HK-2 (cell line): ENCODE measurements at regions not wholly inside any gene's neighbourhood (a gene's known extent, or its start where the extent isn't known, plus 50 kb on each side); places are given as distances from the start of the nearest gene placed in this dataset.
"Not testable (repeated sequence)": the region's sequence is repeated elsewhere in the genome, so short reads cannot be mapped to it uniquely, and the experiment has no call there.

ENCODE experiments used
- DNase-seq: peaks from one replicate; pipeline ENCODE4 v3.0.0-alpha.2; 2018; ENCODE audit not compliant: unreplicated experiment

GRCh38 chr10:35855155-35855947 lies 213.3 kb upstream of the FZD8 start:
- no peak for DNase-seq

- no peak for DNase-seq
Observed at GRCh38 chr10:35854661-35855060, 212.6 kb upstream of the FZD8 start.

DNA sequence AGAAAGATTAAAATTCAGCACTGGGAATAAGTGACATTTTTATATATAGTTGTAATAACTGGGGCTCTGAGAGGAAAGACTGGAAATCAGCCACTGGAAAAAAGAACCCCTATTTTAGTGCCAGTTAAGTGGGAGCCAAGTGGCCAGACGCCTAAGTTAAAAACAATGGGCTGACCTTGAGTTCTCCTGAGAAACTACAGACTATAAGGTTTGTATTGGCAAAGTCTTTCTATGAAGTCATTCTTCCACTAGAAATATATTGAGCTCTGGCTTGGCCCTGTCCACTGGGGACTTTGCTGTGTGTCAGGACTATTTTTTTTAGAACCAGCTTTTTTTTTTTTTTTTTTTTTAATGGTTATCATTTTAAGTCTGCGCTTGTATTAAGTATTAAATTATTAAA lies 210.6 kb upstream of the FZD8 start:
- DNase-seq, result no peak

- no peak for DNase-seq
Observed at GRCh38 chr10:35848412-35848811, 206.3 kb upstream of the FZD8 start.

DNA sequence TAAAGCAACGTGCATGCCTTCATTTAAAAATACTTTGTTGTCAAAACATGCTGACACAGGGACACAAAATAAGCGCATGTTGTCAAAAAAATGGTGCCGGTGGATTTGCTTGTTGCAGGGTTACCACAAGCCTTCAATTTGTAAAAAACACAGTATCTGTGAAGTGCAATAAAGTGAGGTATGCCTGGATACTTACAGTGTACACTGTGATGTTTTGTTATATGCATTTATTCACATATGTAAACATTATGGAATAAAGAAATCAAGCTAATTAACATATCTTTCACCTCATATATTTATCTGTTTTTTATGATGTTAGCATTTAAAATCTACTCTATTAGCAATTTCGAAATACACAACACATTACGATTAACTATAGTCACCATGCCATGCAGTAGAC lies 202.6 kb upstream of the FZD8 start:
- DNase-seq, result no peak

DNA sequence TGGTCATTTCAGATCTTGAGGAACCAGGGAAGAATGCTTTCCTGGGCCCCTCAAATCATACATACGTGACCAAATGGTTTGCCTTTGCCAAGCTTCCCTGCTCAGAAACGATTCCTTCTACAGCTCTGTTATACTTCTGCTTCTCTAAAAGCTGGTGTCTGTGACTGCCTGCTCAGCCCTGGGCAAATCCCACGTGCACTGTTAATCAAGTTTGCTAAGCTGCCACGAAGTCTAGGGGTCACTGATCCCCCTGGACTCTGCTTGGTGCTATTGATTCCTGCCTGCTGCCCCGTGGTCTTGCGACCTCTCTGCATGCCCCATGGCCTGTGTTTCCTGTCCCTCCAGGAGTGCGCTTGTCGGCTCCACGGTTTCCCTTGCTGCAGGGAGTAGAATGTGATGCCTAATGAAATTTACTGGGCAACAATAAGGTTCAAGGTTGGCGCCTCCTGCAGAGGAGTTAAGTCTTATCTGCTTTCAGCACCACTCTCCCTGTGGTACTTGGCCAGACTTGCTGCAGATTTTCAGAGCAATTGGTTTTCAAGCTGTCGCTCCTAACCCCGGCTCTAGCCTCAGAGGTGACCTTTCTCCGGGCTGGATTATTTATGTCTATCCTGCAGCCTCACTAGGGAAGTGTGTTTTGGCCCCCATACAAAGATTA lies 201.6 kb upstream of the FZD8 start:
- DNase-seq, result no peak

GRCh38 chr10:35838054-35838453 lies 196.0 kb upstream of the FZD8 start:
- DNase-seq, result no peak

DNA sequence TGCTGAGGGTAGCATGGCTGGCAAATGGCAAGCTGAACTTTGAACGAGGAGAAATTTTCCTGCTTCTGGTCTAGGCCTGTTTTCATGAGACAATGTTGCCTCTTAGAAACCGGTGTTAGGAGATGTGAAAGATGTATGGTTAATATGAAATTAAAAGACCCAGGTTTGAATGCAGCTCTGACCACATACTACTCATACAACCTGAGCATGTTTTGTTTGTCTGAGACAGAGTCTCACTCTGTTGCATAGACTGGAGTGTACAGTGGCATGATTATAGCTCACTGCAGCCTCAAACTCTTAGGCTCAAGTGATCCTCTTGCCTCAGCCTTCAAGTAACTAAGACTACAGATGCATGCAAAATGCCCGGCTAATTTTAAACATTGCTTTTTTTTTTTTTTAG lies 193.4 kb upstream of the FZD8 start:
- DNase-seq, result no peak

DNA sequence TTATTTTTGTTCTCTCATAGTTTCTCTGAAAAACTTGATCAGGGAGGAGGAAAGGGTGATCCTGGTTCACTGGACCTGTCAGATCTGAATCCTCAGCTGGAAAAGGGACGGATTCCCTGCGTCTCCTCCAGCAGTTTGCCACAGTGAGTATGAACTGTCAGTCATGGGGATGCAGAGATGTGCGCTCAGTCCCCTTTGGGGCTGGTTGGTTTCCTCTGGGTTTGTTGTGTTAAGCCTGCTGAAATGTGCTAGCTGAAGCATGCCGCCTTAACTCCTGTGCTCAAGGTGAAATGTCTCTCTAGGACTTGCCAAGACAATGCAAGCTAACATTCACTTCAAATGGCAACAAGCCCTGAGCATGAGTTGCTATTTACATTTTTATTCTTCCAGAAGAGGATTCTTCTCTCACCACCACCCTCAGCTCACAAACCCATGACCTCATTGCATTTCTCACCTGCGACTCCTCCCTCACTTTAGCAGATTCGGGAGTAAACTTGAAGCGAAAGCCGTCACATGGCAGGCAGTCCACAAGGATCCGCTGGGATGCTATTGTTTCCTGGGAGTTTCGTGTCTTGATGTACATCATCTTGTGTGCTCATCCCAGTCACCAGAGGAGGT lies 192.9 kb upstream of the FZD8 start:
- DNase-seq, result no peak

- no peak for DNase-seq
Observed at GRCh38 chr10:35827783-35828182, 185.7 kb upstream of the FZD8 start.

DNA sequence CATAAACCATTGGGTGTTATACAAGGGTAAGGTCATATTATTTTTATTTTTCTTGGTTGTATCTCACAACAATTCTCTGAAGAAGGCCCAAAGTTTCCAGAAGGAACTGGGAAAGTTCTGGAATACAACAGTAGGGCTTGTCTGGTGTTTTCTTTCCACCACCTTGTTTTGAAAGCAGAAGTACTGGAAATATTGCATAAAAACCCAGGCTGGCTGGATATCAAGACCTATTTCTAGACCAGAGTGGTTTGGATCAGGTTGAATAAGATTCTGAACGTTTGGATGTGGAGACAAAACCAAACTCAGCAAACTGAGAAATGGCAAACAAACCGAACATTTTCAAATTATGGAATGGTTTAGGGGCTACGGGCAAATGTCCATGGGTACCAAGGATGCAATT lies 182.6 kb upstream of the FZD8 start:
- no peak for DNase-seq

DNA sequence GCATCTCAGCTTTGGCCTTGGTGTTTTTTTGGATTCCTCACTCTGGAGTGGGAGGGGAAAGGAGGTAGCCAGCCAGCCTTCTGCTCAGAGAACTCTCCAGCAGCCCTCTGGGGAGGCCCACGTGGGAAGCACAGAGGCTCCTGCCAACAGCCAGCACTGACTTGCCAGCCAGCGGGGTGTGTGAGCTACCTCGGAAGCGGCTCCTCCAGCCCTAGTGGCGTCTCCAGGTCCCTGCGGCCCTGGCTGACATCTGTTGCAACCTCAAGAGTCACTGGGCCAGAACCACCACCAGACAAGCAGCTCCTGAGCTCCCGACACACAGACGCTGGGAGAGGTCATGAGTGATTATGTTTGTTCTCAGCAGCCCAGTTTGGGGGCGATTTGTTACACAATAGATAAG lies 180.2 kb upstream of the FZD8 start:
- DNase-seq, result no peak

DNA sequence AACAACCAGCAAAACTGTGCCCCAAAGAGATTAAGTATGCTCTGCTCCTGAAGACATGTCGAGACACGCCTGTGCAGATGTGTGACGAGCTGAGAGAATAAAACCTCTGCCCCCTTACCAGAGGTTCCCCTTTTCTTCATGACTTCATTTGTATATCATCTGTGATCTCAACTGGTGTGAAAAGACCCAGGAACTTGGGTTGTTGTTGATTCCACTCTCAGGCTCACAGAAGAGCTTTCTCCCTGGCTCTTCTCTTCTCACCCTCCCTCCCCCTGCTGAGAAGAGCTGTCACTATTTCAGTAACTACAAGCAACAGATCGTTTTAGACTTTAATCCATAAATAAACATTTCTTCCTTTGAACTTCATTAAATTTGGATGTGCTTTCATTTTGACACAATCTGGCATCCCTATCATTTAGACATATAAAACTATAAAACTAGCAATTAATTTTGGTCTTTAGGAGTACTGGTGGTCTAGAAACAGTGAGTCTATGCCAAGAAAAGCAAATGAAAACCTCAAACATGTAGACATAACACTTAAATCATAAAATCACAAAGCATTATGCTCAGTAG lies 179.3 kb upstream of the FZD8 start:
- no peak for DNase-seq

DNA sequence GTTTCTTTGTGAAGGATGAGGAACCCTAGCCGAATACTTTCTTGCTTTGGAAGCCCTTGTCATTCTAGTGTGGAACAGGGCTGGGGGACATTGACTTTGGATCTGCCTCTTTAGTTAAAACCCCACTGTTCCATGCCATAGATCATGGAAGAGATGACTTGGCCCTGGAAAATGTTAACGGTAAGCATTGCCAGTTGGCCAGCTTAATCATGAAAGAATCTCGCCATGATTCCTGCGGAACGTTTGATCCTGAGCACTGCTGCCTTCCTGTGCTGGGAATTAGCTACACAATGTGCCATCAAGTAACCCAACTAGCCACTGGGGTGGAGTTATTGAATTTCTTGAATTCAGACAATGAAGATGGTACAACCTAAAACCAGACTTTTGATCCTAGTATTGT lies 177.6 kb upstream of the FZD8 start:
- DNase-seq, result no peak

- DNase-seq, result no peak
Observed at GRCh38 chr10:35819011-35819410, 176.9 kb upstream of the FZD8 start.

- not testable (repeated sequence) for DNase-seq
Observed at GRCh38 chr10:35817109-35817508, 175.0 kb upstream of the FZD8 start.

GRCh38 chr10:35813219-35813618 lies 171.1 kb upstream of the FZD8 start:
- DNase-seq, result no peak

- DNase-seq, result no peak
Observed at GRCh38 chr10:35808344-35808743, 166.2 kb upstream of the FZD8 start.

DNA sequence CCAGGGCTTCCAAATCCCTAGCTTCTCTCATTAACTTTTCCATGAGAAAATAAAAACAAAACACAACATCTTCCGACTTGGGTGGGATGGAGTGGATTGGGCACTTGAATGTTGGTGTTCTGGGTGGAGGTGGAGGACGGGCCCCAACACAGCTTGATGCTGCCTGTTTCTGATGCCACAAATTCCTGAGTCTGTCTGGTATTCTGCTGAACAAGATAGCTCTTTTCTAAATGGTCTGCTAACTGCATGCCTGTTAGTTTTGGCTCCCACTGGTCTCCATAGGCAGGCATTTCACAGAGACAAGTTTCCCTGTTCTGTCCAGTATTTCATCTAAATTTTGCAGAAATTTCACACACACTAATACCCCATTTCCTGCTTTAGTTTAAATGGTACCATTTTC lies 160.9 kb upstream of the FZD8 start:
- DNase-seq, result no peak

DNA sequence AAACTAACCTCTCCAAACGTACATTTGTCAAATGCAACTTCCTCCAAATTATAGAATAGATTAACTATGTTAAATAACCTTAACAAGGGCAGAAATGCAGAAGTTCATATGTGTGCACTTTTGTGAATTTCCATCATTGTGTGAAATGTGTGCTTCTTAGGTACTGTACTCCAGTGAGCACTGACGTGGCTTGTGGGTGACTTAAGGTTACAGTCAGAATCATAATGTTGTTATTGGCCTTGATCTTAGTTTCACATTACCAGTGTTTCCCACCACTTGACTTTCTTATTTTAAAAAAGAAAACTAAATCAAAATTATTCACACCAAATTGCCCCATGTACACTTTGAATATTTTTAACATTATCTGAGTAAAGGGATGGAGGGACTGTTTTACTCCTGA lies 155.1 kb upstream of the FZD8 start:
- DNase-seq, result no peak

DNA sequence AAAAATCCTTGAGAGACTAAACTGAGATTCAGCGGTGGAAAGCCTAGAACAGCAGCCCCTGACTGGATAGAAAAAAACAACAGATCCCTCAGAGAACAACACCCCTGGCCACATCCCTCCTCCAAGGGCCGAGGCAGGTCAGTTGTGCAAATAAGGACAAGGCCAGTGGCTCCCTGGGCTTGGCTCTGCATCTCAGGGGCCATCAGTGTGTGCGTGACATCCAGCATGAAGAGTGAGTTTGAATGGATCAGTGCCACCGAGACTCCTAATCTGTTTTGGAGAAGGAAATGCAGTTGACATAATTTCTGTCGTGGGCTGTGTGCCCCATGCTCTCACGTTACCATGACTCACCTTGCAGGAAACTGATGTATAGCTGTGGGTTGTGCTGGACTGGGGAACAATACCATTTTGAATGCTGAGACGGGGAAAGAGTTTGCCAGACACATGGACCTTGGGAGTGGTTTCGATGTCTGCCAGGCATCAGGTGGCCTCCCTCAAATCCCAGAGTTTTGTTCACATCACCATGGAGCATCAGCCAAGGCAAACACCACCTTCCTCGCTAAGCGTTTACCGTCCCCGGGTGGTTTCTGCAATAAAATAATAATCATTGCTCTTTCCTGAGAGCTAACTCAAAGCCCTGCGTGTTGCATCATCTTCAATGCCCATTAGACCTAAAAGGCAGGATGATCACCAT lies 153.2 kb upstream of the FZD8 start:
- no peak for DNase-seq

- no peak for DNase-seq
Observed at GRCh38 chr10:35794703-35795102, 152.6 kb upstream of the FZD8 start.
